ENCODE measurements at regions not wholly inside any gene's neighbourhood (a gene's known extent, or its start where the extent isn't known, plus 50 kb on each side); places are given as distances from the start of the nearest gene placed in this dataset.
"Not testable (repeated sequence)": the region's sequence is repeated elsewhere in the genome, so short reads cannot be mapped to it uniquely, and the experiment has no call there.

DNA sequence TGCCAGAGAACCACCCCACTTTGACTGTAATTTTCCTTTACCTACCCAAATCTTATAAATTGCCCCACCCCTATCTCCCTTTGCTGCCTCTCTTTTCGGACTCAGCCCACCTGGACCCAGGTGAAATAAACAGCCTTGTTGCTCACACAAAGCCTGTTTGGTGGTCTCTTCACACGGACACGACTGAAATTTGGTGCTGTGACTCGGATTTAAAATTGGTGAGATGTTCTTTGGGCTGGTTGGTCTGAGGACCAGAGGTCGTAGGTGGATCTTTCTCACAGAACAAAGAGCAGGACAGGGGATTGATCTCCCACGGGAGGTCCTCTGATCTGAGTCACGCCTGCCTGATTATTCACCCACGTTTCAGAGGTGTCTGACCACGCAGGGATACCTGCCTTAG is 328.6 kb upstream of the KCNMB2 start:
- TF ChIP-seq SMC3 (conservative IDR thresholded peaks at IDR 0.05; ENCODE audit: poor library complexity); EP300 (conservative IDR thresholded peaks at IDR 0.05; ENCODE audit: poor library complexity, severe bottlenecking); EZH2 (IDR thresholded peaks at IDR 0.05; ENCODE audit: borderline replicate concordance, insufficient read depth, low read length, poor library complexity, severe bottlenecking); TAF1 (IDR thresholded peaks at IDR 0.05; ENCODE audit: low read depth); POLR2AphosphoS5 (IDR thresholded peaks at IDR 0.05); RAD21 (conservative IDR thresholded peaks at IDR 0.05): not testable (repeated sequence)
- TF ChIP-seq, protein P1, sequence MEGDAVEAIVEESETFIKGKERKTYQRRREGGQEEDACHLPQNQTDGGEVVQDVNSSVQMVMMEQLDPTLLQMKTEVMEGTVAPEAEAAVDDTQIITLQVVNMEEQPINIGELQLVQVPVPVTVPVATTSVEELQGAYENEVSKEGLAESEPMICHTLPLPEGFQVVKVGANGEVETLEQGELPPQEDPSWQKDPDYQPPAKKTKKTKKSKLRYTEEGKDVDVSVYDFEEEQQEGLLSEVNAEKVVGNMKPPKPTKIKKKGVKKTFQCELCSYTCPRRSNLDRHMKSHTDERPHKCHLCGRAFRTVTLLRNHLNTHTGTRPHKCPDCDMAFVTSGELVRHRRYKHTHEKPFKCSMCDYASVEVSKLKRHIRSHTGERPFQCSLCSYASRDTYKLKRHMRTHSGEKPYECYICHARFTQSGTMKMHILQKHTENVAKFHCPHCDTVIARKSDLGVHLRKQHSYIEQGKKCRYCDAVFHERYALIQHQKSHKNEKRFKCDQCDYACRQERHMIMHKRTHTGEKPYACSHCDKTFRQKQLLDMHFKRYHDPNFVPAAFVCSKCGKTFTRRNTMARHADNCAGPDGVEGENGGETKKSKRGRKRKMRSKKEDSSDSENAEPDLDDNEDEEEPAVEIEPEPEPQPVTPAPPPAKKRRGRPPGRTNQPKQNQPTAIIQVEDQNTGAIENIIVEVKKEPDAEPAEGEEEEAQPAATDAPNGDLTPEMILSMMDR (IDR thresholded peaks at IDR 0.05; ENCODE audit: poor library complexity, severe bottlenecking): not testable (repeated sequence)
- TF ChIP-seq, protein P2, sequence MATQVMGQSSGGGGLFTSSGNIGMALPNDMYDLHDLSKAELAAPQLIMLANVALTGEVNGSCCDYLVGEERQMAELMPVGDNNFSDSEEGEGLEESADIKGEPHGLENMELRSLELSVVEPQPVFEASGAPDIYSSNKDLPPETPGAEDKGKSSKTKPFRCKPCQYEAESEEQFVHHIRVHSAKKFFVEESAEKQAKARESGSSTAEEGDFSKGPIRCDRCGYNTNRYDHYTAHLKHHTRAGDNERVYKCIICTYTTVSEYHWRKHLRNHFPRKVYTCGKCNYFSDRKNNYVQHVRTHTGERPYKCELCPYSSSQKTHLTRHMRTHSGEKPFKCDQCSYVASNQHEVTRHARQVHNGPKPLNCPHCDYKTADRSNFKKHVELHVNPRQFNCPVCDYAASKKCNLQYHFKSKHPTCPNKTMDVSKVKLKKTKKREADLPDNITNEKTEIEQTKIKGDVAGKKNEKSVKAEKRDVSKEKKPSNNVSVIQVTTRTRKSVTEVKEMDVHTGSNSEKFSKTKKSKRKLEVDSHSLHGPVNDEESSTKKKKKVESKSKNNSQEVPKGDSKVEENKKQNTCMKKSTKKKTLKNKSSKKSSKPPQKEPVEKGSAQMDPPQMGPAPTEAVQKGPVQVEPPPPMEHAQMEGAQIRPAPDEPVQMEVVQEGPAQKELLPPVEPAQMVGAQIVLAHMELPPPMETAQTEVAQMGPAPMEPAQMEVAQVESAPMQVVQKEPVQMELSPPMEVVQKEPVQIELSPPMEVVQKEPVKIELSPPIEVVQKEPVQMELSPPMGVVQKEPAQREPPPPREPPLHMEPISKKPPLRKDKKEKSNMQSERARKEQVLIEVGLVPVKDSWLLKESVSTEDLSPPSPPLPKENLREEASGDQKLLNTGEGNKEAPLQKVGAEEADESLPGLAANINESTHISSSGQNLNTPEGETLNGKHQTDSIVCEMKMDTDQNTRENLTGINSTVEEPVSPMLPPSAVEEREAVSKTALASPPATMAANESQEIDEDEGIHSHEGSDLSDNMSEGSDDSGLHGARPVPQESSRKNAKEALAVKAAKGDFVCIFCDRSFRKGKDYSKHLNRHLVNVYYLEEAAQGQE (IDR thresholded peaks at IDR 0.05; ENCODE audit: borderline replicate concordance): not testable (repeated sequence)

All from neural cell (in vitro differentiated cells).